HCT116 (cell line): ENCODE measurements at regions not wholly inside any gene's neighbourhood (a gene's known extent, or its start where the extent isn't known, plus 50 kb on each side); places are given as distances from the start of the nearest gene placed in this dataset.

Source experiments
- ATAC-seq: fragments of 200-7000 bp; cut with Tn5 transposase; 2 replicates; pipeline ENCODE4 v1.9.1; 2020; ENCODE audit warnings: mild to moderate bottlenecking, moderate library complexity
- BruUV-seq: library from RNA; stranded (reverse); fragments of 400-500 nt; replicated peaks from 2 replicates; lab custom pipeline; 2021; lab: Mats Ljungman, UMichigan
- CTCF ChIA-PET: fragments of 300-600 bp; sonication (Branson Sonifier 250); formaldehyde crosslinking; loops from one replicate; lab custom pipeline; 2021; ENCODE audit warnings: antibody characterized with exemption; lab: Charles Lee
- POLR2A ChIA-PET: fragments of 300-600, 350-600 bp; sonication (Branson Sonifier 250); formaldehyde crosslinking; loops from one replicate; lab custom pipeline; 2021; ENCODE audit warnings: antibody characterized with exemption; lab: Charles Lee
- RAD21 ChIA-PET, 2 experiments: fragments of 300-600 bp; sonication (Branson Sonifier 250); formaldehyde crosslinking; loops; one replicate each; lab custom pipeline; 2023; ENCODE audit warnings: low total read pairs in 2 of 2; ENCODE audit not compliant: uncharacterized antibody in 2 of 2, unreplicated experiment in 2 of 2, low non-redundant PET in 1 of 2; lab: Charles Lee
- DNase-seq: peaks from one replicate; pipeline ENCODE4 v3.0.0-alpha.2; 2010; ENCODE audit warnings: low read depth, low spot score
- H2AFZ ChIP-seq: fragments of 200-600 bp; shearing (Covaris generic), sonication (generic); 2 replicates; pipeline ENCODE4 v1.6.1; 2017; ENCODE audit warnings: low read depth, mixed run types, mixed read lengths, antibody characterized with exemption, low read length; ENCODE audit not compliant: poor library complexity, severe bottlenecking
- H3K27ac ChIP-seq: 2 replicates; pipeline ENCODE4 v1.5.1; 2012; ENCODE audit warnings: low read depth, low read length
- H3K27me3 ChIP-seq: fragments of 200-600 bp; sonication (generic); 2 replicates; pipeline ENCODE4 v1.6.1; 2016; ENCODE audit warnings: mixed run types, low read length, mixed read lengths; ENCODE audit not compliant: insufficient read depth
- H3K36me3 ChIP-seq, 2 experiments: fragments of 200-500 bp in 1 of 2; fragments of 200-600 bp in 1 of 2; sonication (Bioruptor generic) in 1 of 2; sonication (generic) in 1 of 2; 2 replicates each; pipeline versions ENCODE4 v1.5.1 to v1.6.1; 2014 to 2016; ENCODE audit warnings: low read length in 2 of 2, inconsistent platforms in 1 of 2, mixed read lengths in 1 of 2, mixed run types in 1 of 2; ENCODE audit not compliant: insufficient read depth in 2 of 2, control insufficient read depth in 1 of 2
- H3K4me1 ChIP-seq, 2 experiments: fragments of 200-600 bp in 1 of 2; sonication (generic) in 1 of 2; 2 replicates each; pipeline versions ENCODE4 v1.5.1 to v1.6.1; 2012 to 2017; ENCODE audit warnings: low read length in 2 of 2, inconsistent platforms in 1 of 2, mild to moderate bottlenecking in 1 of 2, mixed read lengths in 1 of 2, mixed run types in 1 of 2, moderate library complexity in 1 of 2; ENCODE audit not compliant: insufficient read depth in 2 of 2, control insufficient read depth in 1 of 2
- H3K4me2 ChIP-seq: fragments of 200-600 bp; sonication (generic); 2 replicates; pipeline ENCODE4 v1.6.1; 2017; ENCODE audit warnings: mixed run types, low read length, mixed read lengths
- H3K4me3 ChIP-seq, 2 experiments: fragments of 200-600 bp in 1 of 2; sonication (generic) in 1 of 2; replicated peaks in 1 of 2; 2 replicates each; pipeline ENCODE4 v1.5.1; 2011 to 2016; ENCODE audit warnings: low read length in 2 of 2, control low read depth in 1 of 2, low read depth in 1 of 2, mild to moderate bottlenecking in 1 of 2, mixed read lengths in 1 of 2, mixed run types in 1 of 2
- H3K79me2 ChIP-seq: fragments of 200-600 bp; sonication (generic); 2 replicates; pipeline ENCODE4 v1.6.1; 2017; ENCODE audit warnings: mild to moderate bottlenecking, mixed run types, low read length, moderate library complexity, mixed read lengths; ENCODE audit not compliant: insufficient read depth
- H3K9ac ChIP-seq: fragments of 200-600 bp; sonication (generic); 2 replicates; pipeline ENCODE4 v1.6.1; 2016; ENCODE audit warnings: low read length, mixed read lengths
- H3K9me2 ChIP-seq: fragments of 200-600 bp; sonication (generic), shearing (Covaris generic); 2 replicates; pipeline ENCODE4 v1.6.1; 2017; ENCODE audit warnings: mixed run types, mild to moderate bottlenecking, moderate library complexity; ENCODE audit not compliant: insufficient read depth
- H3K9me3 ChIP-seq, 2 experiments: fragments of 200-500 bp in 1 of 2; fragments of 200-600 bp in 1 of 2; sonication (Bioruptor generic) in 1 of 2; sonication (generic) in 1 of 2; 2 replicates each; pipeline ENCODE4 v1.6.1; 2014 to 2017; ENCODE audit warnings: low read length in 2 of 2, mixed read lengths in 2 of 2, inconsistent platforms in 1 of 2, low read depth in 1 of 2, mild to moderate bottlenecking in 1 of 2, mixed run types in 1 of 2, moderate library complexity in 1 of 2; ENCODE audit not compliant: control insufficient read depth in 1 of 2, insufficient read depth in 1 of 2
- H4K20me1 ChIP-seq: fragments of 200-600 bp; sonication (generic), shearing (Covaris generic); 2 replicates; pipeline ENCODE4 v1.6.1; 2017; ENCODE audit warnings: mixed run types, mild to moderate bottlenecking, moderate library complexity; ENCODE audit not compliant: insufficient read depth
- CBX3 ChIP-seq: IDR thresholded peaks from 2 replicates; pipeline ENCODE4 v1.6.1; 2012; ENCODE audit warnings: low read depth
- CEBPB ChIP-seq: IDR thresholded peaks from 2 replicates; pipeline ENCODE4 v1.6.1; 2012; ENCODE audit warnings: low read depth
- ELF1 ChIP-seq: IDR thresholded peaks from 2 replicates; pipeline ENCODE4 v1.6.1; 2012; ENCODE audit warnings: low read depth, borderline replicate concordance
- EZH2 ChIP-seq: fragments of 200-600 bp; sonication (generic); IDR thresholded peaks from 2 replicates; pipeline ENCODE4 v1.6.1; 2017; ENCODE audit warnings: antibody characterized with exemption, mixed run types
- EZH2phosphoT487 ChIP-seq: fragments of 200-600 bp; IDR thresholded peaks from 2 replicates; pipeline ENCODE4 v1.6.1; 2018; ENCODE audit warnings: antibody characterized with exemption, borderline replicate concordance
- FOSL1 ChIP-seq: IDR thresholded peaks from 2 replicates; pipeline ENCODE4 v1.6.1; 2012; ENCODE audit warnings: low read depth
- JUND ChIP-seq: IDR thresholded peaks from 2 replicates; pipeline ENCODE4 v1.6.1; 2012
- POLR2A ChIP-seq: IDR thresholded peaks from 2 replicates; pipeline ENCODE4 v1.7.0; 2011; ENCODE audit warnings: borderline replicate concordance; ENCODE audit not compliant: insufficient read depth, insufficient read length; ENCODE audit errors: extremely low read depth
- POLR2AphosphoS5 ChIP-seq: IDR thresholded peaks from 2 replicates; pipeline ENCODE4 v1.6.1; 2011; ENCODE audit warnings: mild to moderate bottlenecking, low read depth, low read length, moderate library complexity
- RAD21 ChIP-seq: IDR thresholded peaks from 2 replicates; pipeline ENCODE4 v1.6.1; 2012; ENCODE audit warnings: low read depth, mild to moderate bottlenecking
- SP1 ChIP-seq: IDR thresholded peaks from 2 replicates; pipeline ENCODE4 v1.6.1; 2012; ENCODE audit warnings: low read depth
- ZFX ChIP-seq: fragments of 450-650 bp; IDR thresholded peaks from 2 replicates; pipeline ENCODE4 v1.6.1; 2017
- intact Hi-C: fragments of 100-400 bp; cut with micrococcal nuclease; formaldehyde crosslinking; loops from 2 replicates; pipeline ENCODE4 v1.10.0; 2022
- TF ChIP-seq, protein P1 (sequence below): IDR thresholded peaks from 2 replicates; pipeline ENCODE4 v1.6.1; 2012
- TF ChIP-seq, protein P2 (sequence below): IDR thresholded peaks from 2 replicates; pipeline ENCODE4 v1.6.1; 2012; ENCODE audit warnings: low read depth
- TF ChIP-seq, protein P3 (sequence below): IDR thresholded peaks from 2 replicates; pipeline ENCODE4 v1.6.1; 2012
- TF ChIP-seq, protein P4 (sequence below): IDR thresholded peaks from 2 replicates; pipeline ENCODE4 v1.6.1; 2011; ENCODE audit warnings: mild to moderate bottlenecking, low read length, moderate library complexity; ENCODE audit not compliant: insufficient replicate concordance; ENCODE audit errors: extremely low read depth
- TF ChIP-seq, protein P5 (sequence below), 3 experiments: fragments of 200-600 bp in 1 of 3; sonication (generic) in 1 of 3; IDR thresholded peaks in 2 of 3; conservative IDR thresholded peaks in 1 of 3; 2 replicates each; pipeline ENCODE4 v1.5.1; 2012 to 2017; ENCODE audit warnings: low read depth in 2 of 3, low read length in 2 of 3, antibody characterized with exemption in 1 of 3, borderline replicate concordance in 1 of 3, control low read depth in 1 of 3, mild to moderate bottlenecking in 1 of 3, mixed read lengths in 1 of 3, mixed run types in 1 of 3, moderate library complexity in 1 of 3; ENCODE audit not compliant: insufficient read depth in 1 of 3

DNA sequence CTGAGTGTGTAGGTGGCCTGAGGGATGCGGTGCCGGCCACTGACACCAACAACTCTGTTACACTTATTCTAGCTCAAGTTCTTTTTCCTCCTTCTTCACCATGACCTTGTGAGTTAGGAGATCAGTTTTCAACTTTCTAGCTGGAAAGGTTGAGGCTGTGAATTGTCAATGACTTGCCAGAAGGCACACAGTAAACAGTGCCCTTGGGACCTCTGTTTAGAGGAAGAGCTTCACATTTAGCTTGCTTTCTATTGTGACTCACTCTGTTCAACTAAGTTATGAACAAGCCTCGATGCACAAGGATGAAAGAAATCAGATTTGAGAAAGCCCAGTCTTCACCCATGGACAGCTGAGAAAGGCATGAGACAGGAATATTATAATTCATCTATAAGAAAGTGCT is 455.6 kb downstream of the MAFB start:
- Histone ChIP-seq H3K9me2 (no peaks in the 10 kb centered on the region), H3K79me2 (no peaks in the 10 kb centered on the region), H2AFZ (no peak overlapping the region), H3K4me1 (no peaks in the 10 kb centered on the region), H4K20me1 (no peaks in the 10 kb centered on the region), H3K27me3 (peaks cover 4% of the 10 kb centered on the region; the same call in 1 of the 2 replicates), H3K36me3 (no peaks in the 10 kb centered on the region), H3K27ac (no peak overlapping the region), H3K9ac (no peak overlapping the region), H3K4me3 (no peak overlapping the region), H3K4me2 (no peak overlapping the region), H3K9me3 (no peaks in the 10 kb centered on the region)
- DNase-seq (no peak), ATAC-seq (no peak)
- RAD21 ChIA-PET: no interaction called here
- TF ChIP-seq POLR2A (no peak), RAD21 (no peak), CBX3 (no peak), FOSL1 (no peak), JUND (no peak), ELF1 (no peak), CEBPB (no peak), ZFX (no peak), EZH2phosphoT487 (no peak), POLR2AphosphoS5 (no peak), SP1 (no peak), EZH2 (no peak)
- TF ChIP-seq, protein P1, sequence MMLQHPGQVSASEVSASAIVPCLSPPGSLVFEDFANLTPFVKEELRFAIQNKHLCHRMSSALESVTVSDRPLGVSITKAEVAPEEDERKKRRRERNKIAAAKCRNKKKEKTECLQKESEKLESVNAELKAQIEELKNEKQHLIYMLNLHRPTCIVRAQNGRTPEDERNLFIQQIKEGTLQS: no peak
- TF ChIP-seq, protein P2, sequence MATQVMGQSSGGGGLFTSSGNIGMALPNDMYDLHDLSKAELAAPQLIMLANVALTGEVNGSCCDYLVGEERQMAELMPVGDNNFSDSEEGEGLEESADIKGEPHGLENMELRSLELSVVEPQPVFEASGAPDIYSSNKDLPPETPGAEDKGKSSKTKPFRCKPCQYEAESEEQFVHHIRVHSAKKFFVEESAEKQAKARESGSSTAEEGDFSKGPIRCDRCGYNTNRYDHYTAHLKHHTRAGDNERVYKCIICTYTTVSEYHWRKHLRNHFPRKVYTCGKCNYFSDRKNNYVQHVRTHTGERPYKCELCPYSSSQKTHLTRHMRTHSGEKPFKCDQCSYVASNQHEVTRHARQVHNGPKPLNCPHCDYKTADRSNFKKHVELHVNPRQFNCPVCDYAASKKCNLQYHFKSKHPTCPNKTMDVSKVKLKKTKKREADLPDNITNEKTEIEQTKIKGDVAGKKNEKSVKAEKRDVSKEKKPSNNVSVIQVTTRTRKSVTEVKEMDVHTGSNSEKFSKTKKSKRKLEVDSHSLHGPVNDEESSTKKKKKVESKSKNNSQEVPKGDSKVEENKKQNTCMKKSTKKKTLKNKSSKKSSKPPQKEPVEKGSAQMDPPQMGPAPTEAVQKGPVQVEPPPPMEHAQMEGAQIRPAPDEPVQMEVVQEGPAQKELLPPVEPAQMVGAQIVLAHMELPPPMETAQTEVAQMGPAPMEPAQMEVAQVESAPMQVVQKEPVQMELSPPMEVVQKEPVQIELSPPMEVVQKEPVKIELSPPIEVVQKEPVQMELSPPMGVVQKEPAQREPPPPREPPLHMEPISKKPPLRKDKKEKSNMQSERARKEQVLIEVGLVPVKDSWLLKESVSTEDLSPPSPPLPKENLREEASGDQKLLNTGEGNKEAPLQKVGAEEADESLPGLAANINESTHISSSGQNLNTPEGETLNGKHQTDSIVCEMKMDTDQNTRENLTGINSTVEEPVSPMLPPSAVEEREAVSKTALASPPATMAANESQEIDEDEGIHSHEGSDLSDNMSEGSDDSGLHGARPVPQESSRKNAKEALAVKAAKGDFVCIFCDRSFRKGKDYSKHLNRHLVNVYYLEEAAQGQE: no peak
- TF ChIP-seq, protein P3, sequence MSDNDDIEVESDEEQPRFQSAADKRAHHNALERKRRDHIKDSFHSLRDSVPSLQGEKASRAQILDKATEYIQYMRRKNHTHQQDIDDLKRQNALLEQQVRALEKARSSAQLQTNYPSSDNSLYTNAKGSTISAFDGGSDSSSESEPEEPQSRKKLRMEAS: no peak
- TF ChIP-seq, protein P4, sequence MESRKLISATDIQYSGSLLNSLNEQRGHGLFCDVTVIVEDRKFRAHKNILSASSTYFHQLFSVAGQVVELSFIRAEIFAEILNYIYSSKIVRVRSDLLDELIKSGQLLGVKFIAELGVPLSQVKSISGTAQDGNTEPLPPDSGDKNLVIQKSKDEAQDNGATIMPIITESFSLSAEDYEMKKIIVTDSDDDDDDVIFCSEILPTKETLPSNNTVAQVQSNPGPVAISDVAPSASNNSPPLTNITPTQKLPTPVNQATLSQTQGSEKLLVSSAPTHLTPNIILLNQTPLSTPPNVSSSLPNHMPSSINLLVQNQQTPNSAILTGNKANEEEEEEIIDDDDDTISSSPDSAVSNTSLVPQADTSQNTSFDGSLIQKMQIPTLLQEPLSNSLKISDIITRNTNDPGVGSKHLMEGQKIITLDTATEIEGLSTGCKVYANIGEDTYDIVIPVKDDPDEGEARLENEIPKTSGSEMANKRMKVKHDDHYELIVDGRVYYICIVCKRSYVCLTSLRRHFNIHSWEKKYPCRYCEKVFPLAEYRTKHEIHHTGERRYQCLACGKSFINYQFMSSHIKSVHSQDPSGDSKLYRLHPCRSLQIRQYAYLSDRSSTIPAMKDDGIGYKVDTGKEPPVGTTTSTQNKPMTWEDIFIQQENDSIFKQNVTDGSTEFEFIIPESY: no peak
- TF ChIP-seq, protein P5, sequence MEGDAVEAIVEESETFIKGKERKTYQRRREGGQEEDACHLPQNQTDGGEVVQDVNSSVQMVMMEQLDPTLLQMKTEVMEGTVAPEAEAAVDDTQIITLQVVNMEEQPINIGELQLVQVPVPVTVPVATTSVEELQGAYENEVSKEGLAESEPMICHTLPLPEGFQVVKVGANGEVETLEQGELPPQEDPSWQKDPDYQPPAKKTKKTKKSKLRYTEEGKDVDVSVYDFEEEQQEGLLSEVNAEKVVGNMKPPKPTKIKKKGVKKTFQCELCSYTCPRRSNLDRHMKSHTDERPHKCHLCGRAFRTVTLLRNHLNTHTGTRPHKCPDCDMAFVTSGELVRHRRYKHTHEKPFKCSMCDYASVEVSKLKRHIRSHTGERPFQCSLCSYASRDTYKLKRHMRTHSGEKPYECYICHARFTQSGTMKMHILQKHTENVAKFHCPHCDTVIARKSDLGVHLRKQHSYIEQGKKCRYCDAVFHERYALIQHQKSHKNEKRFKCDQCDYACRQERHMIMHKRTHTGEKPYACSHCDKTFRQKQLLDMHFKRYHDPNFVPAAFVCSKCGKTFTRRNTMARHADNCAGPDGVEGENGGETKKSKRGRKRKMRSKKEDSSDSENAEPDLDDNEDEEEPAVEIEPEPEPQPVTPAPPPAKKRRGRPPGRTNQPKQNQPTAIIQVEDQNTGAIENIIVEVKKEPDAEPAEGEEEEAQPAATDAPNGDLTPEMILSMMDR (IDR thresholded peaks at IDR 0.05 in 2 of 3, conservative IDR thresholded peaks at IDR 0.05 in 1 of 3; ENCODE audit: borderline replicate concordance in 1 of 3, insufficient read depth in 1 of 3, low read depth in 2 of 3, low read length in 2 of 3): no peak
- intact Hi-C loops: loop anchor here (10.0 kb wide), 1 partner anchor 61 kb away; no protein-coding TSS in a partner anchor
- BruUV-seq: no TSS peak
- CTCF ChIA-PET: interaction anchor here (1.9 kb wide), 1 partner anchor 18 kb away, joined by 8 read pairs; no protein-coding TSS in a partner anchor
- POLR2A ChIA-PET: no interaction called here
